Calu3 (cell line): ENCODE measurements at regions not wholly inside any gene's neighbourhood (a gene's known extent, or its start where the extent isn't known, plus 50 kb on each side); places are given as distances from the start of the nearest gene placed in this dataset.

ENCODE experiments used
- BruUV-seq: library from RNA; stranded (reverse); fragments of 400-500 nt; replicated peaks from 2 replicates; lab custom pipeline; 2021; lab: Mats Ljungman, UMichigan
- CTCF ChIA-PET: fragments of 300-600 bp; sonication (Branson Sonifier 250); formaldehyde crosslinking; loops from one replicate; lab custom pipeline; 2022; ENCODE audit warnings: antibody characterized with exemption; lab: Charles Lee
- DNase-seq: peaks from one replicate; pipeline ENCODE4 v3.0.0; 2022
- H3K27ac Mint-ChIP-seq: one replicate; pipeline ENCODE4 v1.8.0; 2022; ENCODE audit warnings: mixed read lengths; ENCODE audit not compliant: unreplicated experiment
- H3K27me3 Mint-ChIP-seq: one replicate; pipeline ENCODE4 v1.8.0; 2022; ENCODE audit warnings: mixed read lengths; ENCODE audit not compliant: unreplicated experiment
- H3K36me3 Mint-ChIP-seq: one replicate; pipeline ENCODE4 v1.8.0; 2022; ENCODE audit warnings: mild to moderate bottlenecking, moderate library complexity, mixed read lengths; ENCODE audit not compliant: insufficient read depth, unreplicated experiment
- H3K4me1 Mint-ChIP-seq: one replicate; pipeline ENCODE4 v1.8.0; 2022; ENCODE audit warnings: mild to moderate bottlenecking, low read depth, mixed read lengths; ENCODE audit not compliant: unreplicated experiment
- H3K4me3 Mint-ChIP-seq: one replicate; pipeline ENCODE4 v1.8.0; 2022; ENCODE audit warnings: mild to moderate bottlenecking, low read depth, moderate library complexity, mixed read lengths; ENCODE audit not compliant: unreplicated experiment
- H3K9me3 Mint-ChIP-seq: one replicate; pipeline ENCODE4 v1.8.0; 2022; ENCODE audit warnings: low read depth, mixed read lengths; ENCODE audit not compliant: unreplicated experiment
- CTCF ChIP-seq: fragments of 200-600 bp; IDR thresholded peaks from one replicate; pipeline ENCODE4 v1.8.0; 2022; ENCODE audit warnings: antibody characterized with exemption; ENCODE audit not compliant: unreplicated experiment
- intact Hi-C: fragments of 100-400 bp; cut with micrococcal nuclease; formaldehyde crosslinking; loops from one replicate; pipeline ENCODE4 v1.10.0; 2022; ENCODE audit not compliant: unreplicated experiment

GRCh38 chr2:47264143-47264542 lies 87.8 kb upstream of the CALM2 start:
- peaks cover 20% of the 10 kb centered on the region for H3K4me1 Mint-ChIP-seq
- no peaks in the 10 kb centered on the region for H3K9me3 Mint-ChIP-seq
- CTCF ChIA-PET, result no interaction called here
- BruUV-seq, result no TSS peak
- no peaks in the 10 kb centered on the region for H3K36me3 Mint-ChIP-seq
- no peak overlapping the region for H3K27ac Mint-ChIP-seq
- no peak for TF ChIP-seq CTCF
- no peak overlapping the region for H3K4me3 Mint-ChIP-seq
- no peak for DNase-seq
- intact Hi-C loops, result no loop called here
- H3K27me3 Mint-ChIP-seq, result no peaks in the 10 kb centered on the region

- Mint-ChIP-seq H3K9me3 (no peaks in the 10 kb centered on the region), H3K36me3 (no peaks in the 10 kb centered on the region), H3K4me3 (no peak overlapping the region), H3K27me3 (no peaks in the 10 kb centered on the region), H3K4me1 (peaks cover 20% of the 10 kb centered on the region), H3K27ac (no peak overlapping the region)
- TF ChIP-seq CTCF, result no peak
- BruUV-seq, result no TSS peak
- intact Hi-C loops, result no loop called here
- CTCF ChIA-PET, result interaction anchor here (0.7 kb wide), 1 partner anchor 9 kb away, joined by 6 read pairs; no protein-coding TSS in a partner anchor
- DNase-seq, result no peak
These were observed 86.3 kb upstream of the CALM2 start for GRCh38 chr2:47262657-47263056.

- Mint-ChIP-seq H3K4me3 (no peak overlapping the region), H3K4me1 (peaks cover 27% of the 10 kb centered on the region), H3K27me3 (no peaks in the 10 kb centered on the region), H3K9me3 (no peaks in the 10 kb centered on the region), H3K36me3 (no peaks in the 10 kb centered on the region), H3K27ac (no peak overlapping the region)
- intact Hi-C loops, result no loop called here
- no peak for DNase-seq
- no peak for TF ChIP-seq CTCF
- no TSS peak for BruUV-seq
- CTCF ChIA-PET, result interaction anchor here (0.9 kb wide), 1 partner anchor 15 kb away, joined by 4 read pairs; no protein-coding TSS in a partner anchor
These were observed 84.7 kb upstream of the CALM2 start for GRCh38 chr2:47260971-47261370.

GRCh38 chr2:47259829-47260228 lies 83.5 kb upstream of the CALM2 start:
- intact Hi-C loops, result no loop called here
- Mint-ChIP-seq H3K36me3 (no peaks in the 10 kb centered on the region), H3K27me3 (no peaks in the 10 kb centered on the region), H3K27ac (no peak overlapping the region), H3K4me3 (no peak overlapping the region), H3K9me3 (no peaks in the 10 kb centered on the region), H3K4me1 (peaks cover 21% of the 10 kb centered on the region)
- no peak for DNase-seq
- CTCF ChIA-PET, result no interaction called here
- no TSS peak for BruUV-seq
- TF ChIP-seq CTCF, result no peak
